Osteoblast (primary cell): ENCODE measurements at regions not wholly inside any gene's neighbourhood (a gene's known extent, or its start where the extent isn't known, plus 50 kb on each side); places are given as distances from the start of the nearest gene placed in this dataset.
A peak's percentile ranks its signal among the peaks of the same experiment; 100 is the strongest.
"Not testable (repeated sequence)": the region's sequence is repeated elsewhere in the genome, so short reads cannot be mapped to it uniquely, and the experiment has no call there.

Source experiments
- DNase-seq: peaks from one replicate; pipeline ENCODE4 v3.0.0; 2011; ENCODE audit warnings: low spot score, mixed read lengths; ENCODE audit not compliant: insufficient read length; ENCODE audit errors: missing footprints
- H2AFZ ChIP-seq: 2 replicates; pipeline ENCODE4 v1.6.0; 2011; ENCODE audit warnings: mild to moderate bottlenecking, low read length
- H3K27ac ChIP-seq: 2 replicates; pipeline ENCODE4 v1.5.1; 2011; ENCODE audit warnings: mild to moderate bottlenecking, low read depth, low read length, moderate library complexity
- H3K27me3 ChIP-seq: 2 replicates; pipeline ENCODE4 v1.6.0; 2012; ENCODE audit warnings: mild to moderate bottlenecking, control low read depth, inconsistent platforms, low read length, moderate library complexity; ENCODE audit not compliant: insufficient read depth
- H3K36me3 ChIP-seq: 2 replicates; pipeline ENCODE4 v1.5.1; 2011; ENCODE audit warnings: mild to moderate bottlenecking, low read length, control low read depth, moderate library complexity; ENCODE audit not compliant: insufficient read depth
- H3K4me1 ChIP-seq: 2 replicates; pipeline ENCODE4 v1.5.1; 2011; ENCODE audit warnings: mild to moderate bottlenecking, low read length, control low read depth, moderate library complexity; ENCODE audit not compliant: insufficient read depth
- H3K4me2 ChIP-seq: 2 replicates; pipeline ENCODE4 v1.6.0; 2011; ENCODE audit warnings: mild to moderate bottlenecking, low read length; ENCODE audit not compliant: insufficient read depth
- H3K4me3 ChIP-seq: fragments of 200-600 bp; sonication (generic); 3 replicates; pipeline ENCODE4 v1.5.1; 2012; ENCODE audit warnings: mild to moderate bottlenecking, low read length, inconsistent platforms; ENCODE audit not compliant: insufficient read depth
- H3K79me2 ChIP-seq: 2 replicates; pipeline ENCODE4 v1.6.0; 2012; ENCODE audit warnings: mild to moderate bottlenecking, low read length, control low read depth, inconsistent platforms; ENCODE audit not compliant: insufficient read depth
- H3K9me3 ChIP-seq: 2 replicates; pipeline ENCODE4 v1.5.1; 2011; ENCODE audit warnings: low read depth, low read length, control low read depth
- H4K20me1 ChIP-seq: 2 replicates; pipeline ENCODE4 v1.6.0; 2012; ENCODE audit warnings: mild to moderate bottlenecking, low read length, control low read depth; ENCODE audit not compliant: insufficient read depth

DNA sequence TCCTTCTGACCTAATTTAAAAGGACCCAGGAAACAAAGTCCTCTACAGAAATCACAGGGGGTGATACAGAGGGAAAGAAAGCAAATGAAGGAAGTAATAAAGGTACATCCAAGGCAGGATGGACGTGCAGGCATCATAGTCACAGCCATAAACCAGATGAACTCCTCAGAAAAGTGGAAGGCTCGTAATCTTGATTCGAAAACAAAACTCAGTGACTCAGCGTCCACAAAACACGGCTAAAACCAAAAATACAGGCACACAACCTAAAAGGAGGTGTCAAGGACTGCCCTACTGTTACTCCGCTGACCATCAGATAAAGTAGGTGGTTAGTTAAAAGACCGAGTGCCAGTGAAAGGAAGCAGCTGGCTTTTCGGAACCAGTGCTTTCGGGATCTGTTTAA is 81.5 kb downstream of the TRIM69 start:
- not testable (repeated sequence) for H3K9me3 ChIP-seq, H4K20me1 ChIP-seq, H3K4me3 ChIP-seq, DNase-seq, H3K79me2 ChIP-seq, H3K4me2 ChIP-seq, H3K36me3 ChIP-seq, H3K27ac ChIP-seq, H2AFZ ChIP-seq, H3K4me1 ChIP-seq, H3K27me3 ChIP-seq

DNA sequence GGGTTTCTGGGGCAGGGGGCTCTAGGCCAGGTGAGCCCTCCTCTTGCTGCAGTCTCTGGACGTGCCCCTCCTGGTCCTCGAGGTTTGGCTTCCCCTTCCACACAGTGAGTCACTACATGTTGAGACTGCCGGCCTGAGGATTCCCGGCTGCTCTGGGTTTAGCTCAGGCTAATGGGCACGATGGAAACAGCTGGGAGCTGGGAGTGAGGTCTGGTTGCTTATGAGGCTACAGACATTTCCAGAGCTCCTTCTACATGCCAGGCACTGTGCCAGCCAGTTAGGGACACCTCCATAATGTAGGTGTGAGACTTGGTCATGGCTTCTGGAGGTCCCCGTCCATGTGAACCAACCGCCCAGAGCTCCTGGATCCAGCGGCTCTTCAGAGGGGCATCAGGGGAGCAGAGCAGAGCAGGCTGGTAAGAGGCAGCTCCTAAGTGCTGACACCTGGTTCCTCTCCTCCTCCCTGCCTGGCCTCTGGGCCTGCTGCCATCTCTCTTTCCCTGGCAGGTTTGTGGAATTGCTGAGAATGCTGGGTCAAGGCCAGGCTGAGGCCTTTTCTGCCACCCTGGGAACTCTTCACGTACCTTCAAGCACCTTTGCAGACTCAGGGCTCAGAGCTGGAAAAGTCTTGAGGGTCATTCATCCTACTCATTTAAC is 83.1 kb downstream of the TRIM69 start:
- not testable (repeated sequence) for H3K4me2 ChIP-seq, H3K36me3 ChIP-seq, H3K9me3 ChIP-seq, H3K4me3 ChIP-seq, H2AFZ ChIP-seq, H3K27me3 ChIP-seq, H3K4me1 ChIP-seq, H4K20me1 ChIP-seq, H3K79me2 ChIP-seq, H3K27ac ChIP-seq
- DNase-seq, result peak; percentile 49

DNA sequence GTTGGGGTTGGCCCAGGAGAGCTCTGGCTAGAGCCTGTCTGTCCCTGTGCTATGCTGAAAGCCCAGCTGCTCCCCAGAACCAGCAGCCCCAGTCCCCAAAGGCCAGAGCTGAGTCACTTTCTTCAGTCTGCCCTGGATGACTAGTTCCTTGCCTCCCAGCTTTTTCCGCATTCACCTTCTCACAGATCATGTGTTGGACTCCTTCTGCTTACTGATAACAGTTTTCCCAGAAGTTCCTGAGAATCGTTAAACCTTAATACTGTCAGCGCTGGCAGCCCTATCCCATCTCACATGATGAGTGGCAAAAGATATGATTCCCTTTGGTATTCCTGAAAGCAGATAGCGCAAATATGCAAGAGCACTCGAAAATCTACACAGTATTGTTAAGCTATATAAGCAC is 84.2 kb downstream of the TRIM69 start:
- not testable (repeated sequence) for H2AFZ ChIP-seq, H3K27ac ChIP-seq, H4K20me1 ChIP-seq, H3K4me1 ChIP-seq, H3K79me2 ChIP-seq, DNase-seq, H3K27me3 ChIP-seq, H3K36me3 ChIP-seq, H3K9me3 ChIP-seq, H3K4me3 ChIP-seq, H3K4me2 ChIP-seq

DNA sequence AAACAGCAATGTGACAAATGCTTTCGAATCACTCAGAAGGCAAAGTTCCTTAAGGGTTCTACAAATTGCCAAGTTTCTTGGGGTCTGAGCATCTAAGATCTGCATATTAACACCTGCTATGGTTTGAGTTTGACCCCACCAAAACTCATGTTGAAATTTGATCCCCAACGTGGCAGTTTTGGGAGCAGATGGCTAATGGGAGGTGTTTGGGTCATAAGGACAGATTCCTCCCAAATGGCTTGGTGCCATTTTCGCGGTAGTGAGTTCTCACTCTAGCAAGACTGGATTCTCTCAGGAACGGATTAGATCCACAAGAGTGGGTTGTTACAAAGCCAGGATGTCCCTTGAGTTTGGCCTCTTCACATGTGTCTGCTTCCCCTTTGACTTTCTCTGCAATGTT is 84.6 kb downstream of the TRIM69 start:
- not testable (repeated sequence) for DNase-seq, H3K4me1 ChIP-seq

DNA sequence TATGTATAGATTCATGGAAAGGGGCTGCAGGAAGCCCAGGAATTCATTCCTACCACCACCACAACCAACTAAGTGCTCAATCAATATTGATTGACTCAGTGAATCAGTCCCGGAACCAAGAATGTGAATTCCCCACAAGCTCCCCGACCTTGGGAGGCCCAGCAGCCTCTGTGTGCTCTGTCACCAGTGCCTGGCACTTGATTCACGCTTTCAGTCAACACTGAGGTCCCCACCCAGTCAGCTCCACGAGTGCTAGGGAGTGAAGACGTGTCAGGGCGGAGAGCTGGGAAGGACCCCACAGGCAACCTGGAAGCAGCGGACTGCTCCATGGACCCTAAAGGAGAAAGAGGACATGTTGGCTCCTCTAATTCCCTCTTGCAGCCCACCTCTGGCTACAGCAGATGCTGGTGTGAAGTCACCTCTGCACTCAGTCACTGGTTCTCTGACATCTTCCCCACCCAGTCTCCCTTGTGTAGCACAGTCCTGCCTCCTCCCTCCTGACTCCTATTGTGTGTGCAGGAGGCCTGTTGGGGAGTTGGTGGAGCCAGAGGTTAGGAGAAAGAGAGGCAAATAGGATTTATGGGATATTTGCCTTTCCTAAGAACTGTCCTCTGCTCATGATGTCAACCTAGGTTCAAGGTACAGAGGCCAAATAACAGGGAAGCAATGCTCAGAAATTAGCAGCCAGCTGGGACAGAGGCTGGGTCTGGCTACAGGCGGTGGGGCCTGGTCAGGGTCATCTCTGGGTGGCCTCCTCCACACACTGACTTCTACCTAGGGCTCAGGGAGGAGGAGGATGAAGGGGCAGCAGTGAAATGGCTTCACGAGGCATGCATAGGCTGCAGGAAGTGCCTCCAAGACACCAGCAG is 88.2 kb downstream of the TRIM69 start:
- H3K4me1 ChIP-seq, H4K20me1 ChIP-seq: not testable (repeated sequence)

More for the DNA sequence above, 84.6 kb downstream of the TRIM69 start:
- not testable (repeated sequence) for H3K4me3 ChIP-seq, H3K27ac ChIP-seq, H3K27me3 ChIP-seq, H3K4me2 ChIP-seq, H2AFZ ChIP-seq, H3K79me2 ChIP-seq, H4K20me1 ChIP-seq, H3K9me3 ChIP-seq, H3K36me3 ChIP-seq

DNA sequence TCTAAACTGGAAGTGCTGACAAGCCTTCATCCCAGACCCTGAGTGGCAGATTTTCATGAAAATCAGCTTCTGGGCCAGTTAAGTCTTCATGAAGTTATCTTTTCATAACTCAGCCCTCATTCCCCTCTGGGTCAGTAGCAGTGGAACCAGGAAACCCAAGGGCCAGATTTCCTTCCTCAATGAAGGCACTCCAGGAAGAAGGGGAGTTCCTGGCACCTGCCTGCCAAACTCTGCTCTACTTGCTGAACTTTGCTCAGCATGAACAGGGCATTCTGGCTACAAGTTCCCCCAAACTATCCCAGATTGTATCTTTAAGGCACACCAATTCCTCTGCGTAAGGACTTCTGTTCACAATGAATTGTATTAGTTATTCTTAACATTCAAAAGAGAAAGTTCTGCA is 90.3 kb downstream of the TRIM69 start:
- H4K20me1 ChIP-seq, H3K4me3 ChIP-seq, H3K27ac ChIP-seq, H3K79me2 ChIP-seq, H3K27me3 ChIP-seq, H3K9me3 ChIP-seq, H3K4me1 ChIP-seq, DNase-seq, H2AFZ ChIP-seq, H3K4me2 ChIP-seq, H3K36me3 ChIP-seq: not testable (repeated sequence)

More for the DNA sequence above, 88.2 kb downstream of the TRIM69 start:
- H3K79me2 ChIP-seq, H3K36me3 ChIP-seq, DNase-seq, H3K4me2 ChIP-seq, H3K27ac ChIP-seq, H2AFZ ChIP-seq, H3K4me3 ChIP-seq, H3K27me3 ChIP-seq, H3K9me3 ChIP-seq: not testable (repeated sequence)

DNA sequence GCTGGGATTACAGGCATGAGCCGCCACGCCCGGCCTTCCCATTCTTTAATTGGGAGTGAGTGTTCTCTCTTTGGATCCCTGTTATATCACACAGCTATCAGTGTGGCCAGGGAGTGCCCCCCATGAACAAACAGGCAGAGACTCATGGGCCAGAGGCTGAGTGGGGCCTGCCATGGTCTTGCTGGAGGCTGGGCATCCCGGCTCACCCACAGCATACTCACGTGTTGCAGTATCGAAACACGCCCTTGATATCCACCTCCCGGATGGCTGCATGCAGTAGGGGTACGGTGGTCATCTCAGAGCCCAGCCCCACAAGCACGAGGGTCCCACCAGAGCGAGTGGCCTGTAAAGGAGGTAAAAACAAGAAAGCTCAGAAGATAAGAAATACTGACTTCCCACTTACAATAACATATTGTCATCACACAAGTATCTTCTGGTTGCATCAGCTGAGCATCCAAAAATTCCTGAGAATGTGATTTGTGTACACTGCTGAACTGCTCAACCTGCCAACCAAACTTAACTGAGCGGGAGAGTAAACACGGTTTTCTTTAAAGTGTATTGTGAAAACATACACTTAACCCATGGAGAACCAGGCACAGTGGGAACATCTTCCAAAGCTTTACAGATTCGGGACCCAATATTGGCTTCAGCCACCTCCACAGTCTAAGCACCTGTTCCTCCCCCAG is 92.0 kb downstream of the TRIM69 start:
- H2AFZ ChIP-seq, H3K79me2 ChIP-seq, H3K9me3 ChIP-seq, H3K27ac ChIP-seq, H3K4me2 ChIP-seq, H3K36me3 ChIP-seq, H3K4me1 ChIP-seq, H3K27me3 ChIP-seq, H4K20me1 ChIP-seq, H3K4me3 ChIP-seq, DNase-seq: not testable (repeated sequence)

DNA sequence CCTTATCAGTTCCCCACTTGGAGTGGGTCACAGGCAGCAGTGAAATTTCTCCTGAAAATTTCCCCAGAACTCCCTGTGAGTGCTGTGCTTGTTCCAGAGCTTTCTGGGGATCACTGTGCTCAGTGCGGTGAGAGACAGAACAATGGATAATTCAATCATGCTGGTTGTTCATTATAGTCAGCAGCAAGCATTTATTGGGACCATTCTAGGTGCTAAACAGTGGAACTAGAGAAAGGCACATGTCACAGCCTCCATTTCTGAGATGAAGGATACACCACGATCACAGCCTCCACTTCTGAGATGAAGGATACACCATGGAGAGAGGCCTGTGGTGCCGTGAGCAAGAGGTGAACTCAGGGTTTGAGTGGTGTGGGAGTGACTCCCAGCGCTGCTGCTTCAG is 92.8 kb downstream of the TRIM69 start:
- not testable (repeated sequence) for H3K36me3 ChIP-seq, H3K27ac ChIP-seq, H3K4me3 ChIP-seq, H2AFZ ChIP-seq, H4K20me1 ChIP-seq, H3K9me3 ChIP-seq, H3K4me2 ChIP-seq, DNase-seq, H3K79me2 ChIP-seq, H3K27me3 ChIP-seq, H3K4me1 ChIP-seq
